GM23248 (cell line): ENCODE measurements at regions not wholly inside any gene's neighbourhood (a gene's known extent, or its start where the extent isn't known, plus 50 kb on each side); places are given as distances from the start of the nearest gene placed in this dataset.

Source experiments
- EZH2 ChIP-seq: fragments of 200-600 bp; sonication (generic); IDR thresholded peaks from 2 replicates; pipeline ENCODE4 v1.6.1; 2018; ENCODE audit warnings: antibody characterized with exemption, mild to moderate bottlenecking; ENCODE audit not compliant: insufficient read depth, poor library complexity, severe bottlenecking
- EZH2phosphoT487 ChIP-seq: fragments of 200-600 bp; sonication (generic); IDR thresholded peaks from 2 replicates; pipeline ENCODE4 v1.6.1; 2018; ENCODE audit warnings: antibody characterized with exemption, moderate library complexity, mild to moderate bottlenecking, low read depth; ENCODE audit not compliant: insufficient read depth

DNA sequence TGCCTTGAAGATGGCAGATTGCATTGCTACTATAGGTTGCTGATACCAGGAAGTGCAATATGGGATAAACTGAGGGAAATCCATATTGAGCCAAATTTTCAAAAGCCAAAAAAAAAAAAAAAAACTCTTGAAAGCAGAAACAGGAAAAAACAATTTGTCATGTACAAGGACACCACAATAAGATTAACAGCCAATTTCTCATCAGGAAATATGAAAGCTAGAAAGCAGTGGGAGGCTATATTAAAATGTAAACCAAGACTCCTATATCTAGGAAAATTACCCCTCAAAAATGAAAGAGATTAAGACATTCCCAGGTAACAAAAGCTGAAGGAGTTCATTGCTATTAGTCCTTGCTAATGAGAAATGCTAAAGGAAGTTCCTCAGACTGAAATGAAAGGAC lies 462.8 kb upstream of the DPH6 start:
- TF ChIP-seq EZH2 (no peak), EZH2phosphoT487 (no peak)
